Ectodermal cell (in vitro differentiated cells): ENCODE measurements at regions not wholly inside any gene's neighbourhood (a gene's known extent, or its start where the extent isn't known, plus 50 kb on each side); places are given as distances from the start of the nearest gene placed in this dataset.

Source experiments
- H3K27ac ChIP-seq: 2 replicates; pipeline ENCODE4 v1.7.0; 2013; ENCODE audit warnings: mild to moderate bottlenecking, low read depth, low read length; ENCODE audit not compliant: insufficient read depth, poor library complexity, severe bottlenecking
- H3K27me3 ChIP-seq: 2 replicates; pipeline ENCODE4 v1.7.0; 2013; ENCODE audit warnings: mild to moderate bottlenecking, low read length; ENCODE audit not compliant: insufficient read depth, control insufficient read depth, poor library complexity, severe bottlenecking
- H3K36me3 ChIP-seq: one replicate; pipeline ENCODE4 v1.7.0; 2013; ENCODE audit warnings: low read length; ENCODE audit not compliant: control insufficient read depth, insufficient read depth
- H3K4me1 ChIP-seq: one replicate; pipeline ENCODE4 v1.7.0; 2013; ENCODE audit warnings: low read length; ENCODE audit not compliant: control insufficient read depth, insufficient read depth
- H3K4me3 ChIP-seq: 2 replicates; pipeline ENCODE4 v1.7.0; 2013; ENCODE audit warnings: low read depth, low read length, control low read depth; ENCODE audit not compliant: insufficient read depth
- H3K9me3 ChIP-seq: 2 replicates; pipeline ENCODE4 v1.7.0; 2013; ENCODE audit warnings: mild to moderate bottlenecking, low read length, moderate library complexity; ENCODE audit not compliant: control insufficient read depth
- WGBS, 2 experiments: methylation state at CpG; one replicate each; pipeline ENCODE4 v1.1.7; 2013; ENCODE audit warnings: missing lambda C conversion rate in 2 of 2; 5-methylcytosine and 5-hydroxymethylcytosine counted together

DNA sequence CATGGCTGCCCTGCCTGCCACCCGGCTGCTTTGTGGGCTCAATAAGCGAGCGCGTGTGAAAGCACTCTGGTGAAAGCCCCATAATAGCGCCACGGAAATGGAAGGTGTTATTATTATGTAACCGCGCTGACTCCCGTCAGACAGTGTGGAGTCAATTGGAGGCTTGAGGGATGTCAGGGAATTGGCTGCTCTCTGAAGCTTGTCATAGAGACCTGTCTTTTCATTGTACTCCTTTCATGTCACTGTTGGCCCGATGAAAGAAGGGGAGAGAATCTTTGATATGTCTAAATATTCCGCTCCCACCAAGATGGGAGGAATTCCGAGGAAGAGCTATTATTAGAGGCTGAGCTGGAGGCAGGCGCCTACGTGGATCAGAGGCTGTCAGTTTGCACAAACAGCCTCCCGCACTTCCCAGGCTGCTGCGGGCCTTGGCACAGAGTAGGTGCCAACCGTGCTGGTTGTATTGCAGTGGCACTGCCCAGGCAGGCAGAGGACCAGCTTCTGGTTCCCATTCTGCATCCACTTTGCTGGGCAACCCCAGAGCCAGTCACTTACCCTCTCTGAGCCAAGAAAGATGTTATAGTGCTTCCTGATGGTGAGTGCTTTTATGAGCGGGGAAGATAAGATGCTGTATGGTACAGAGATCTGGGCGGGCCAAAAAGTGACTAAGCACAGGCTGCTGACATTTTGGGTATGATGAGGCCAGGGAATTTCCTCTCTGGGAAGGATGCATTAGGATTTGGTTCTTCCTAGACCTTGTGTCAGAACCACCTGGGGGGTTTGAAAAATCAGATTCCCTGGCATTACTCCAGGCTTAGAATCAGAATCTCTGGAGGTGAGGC, 151.4 kb downstream of the RPS24 start:
- Histone ChIP-seq H3K36me3 (no peaks in the 10 kb centered on the region), H3K4me1 (peaks cover 5% of the 10 kb centered on the region), H3K27ac (no peak overlapping the region), H3K27me3 (no peaks in the 10 kb centered on the region), H3K9me3 (no peaks in the 10 kb centered on the region), H3K4me3 (no peak overlapping the region)
- WGBS, 2 experiments = 95 to 96% methylated on average over 19 of the region's 19 CpGs

DNA sequence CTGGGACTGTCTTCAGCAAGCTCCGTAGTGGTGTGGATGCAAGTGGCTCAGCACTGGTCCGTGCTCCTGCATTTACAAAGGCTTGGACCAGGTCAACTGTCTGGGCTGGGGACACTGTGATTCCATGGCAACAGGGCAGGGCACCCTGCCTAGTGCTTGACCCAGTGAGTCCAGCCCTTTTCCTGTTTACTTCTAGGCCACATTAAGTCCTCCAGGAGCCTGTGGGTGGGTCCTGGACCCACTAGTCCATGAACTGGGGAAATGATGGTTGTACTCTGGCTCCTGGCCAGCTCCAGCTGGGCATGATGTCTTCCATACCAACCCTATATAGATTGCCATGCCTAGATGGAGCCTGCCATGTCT, 152.0 kb downstream of the RPS24 start:
- Histone ChIP-seq H3K36me3 (no peaks in the 10 kb centered on the region), H3K4me1 (no peaks in the 10 kb centered on the region), H3K4me3 (no peak overlapping the region), H3K27me3 (no peaks in the 10 kb centered on the region), H3K27ac (no peak overlapping the region), H3K9me3 (no peaks in the 10 kb centered on the region)
- 90 to 93% methylated on average over 2 of the region's 2 CpGs for WGBS, 2 experiments

- no peaks in the 10 kb centered on the region for H3K27me3 ChIP-seq
- WGBS, 2 experiments = 83 to 85% methylated on average over 3 of the region's 3 CpGs
- H3K4me3 ChIP-seq = no peak overlapping the region
- no peaks in the 10 kb centered on the region for H3K4me1 ChIP-seq
- no peaks in the 10 kb centered on the region for H3K36me3 ChIP-seq
- no peak overlapping the region for H3K27ac ChIP-seq
- no peaks in the 10 kb centered on the region for H3K9me3 ChIP-seq
Measured at GRCh38 chr10:78186572-78186971, 152.9 kb downstream of the RPS24 start.

- Histone ChIP-seq H3K4me3 (no peak overlapping the region), H3K9me3 (no peaks in the 10 kb centered on the region), H3K27me3 (no peaks in the 10 kb centered on the region), H3K36me3 (no peaks in the 10 kb centered on the region), H3K27ac (no peak overlapping the region), H3K4me1 (no peaks in the 10 kb centered on the region)
- 91 to 92% methylated on average over 2 of the region's 2 CpGs for WGBS, 2 experiments
Measured at GRCh38 chr10:78187371-78187770, 153.7 kb downstream of the RPS24 start.

DNA sequence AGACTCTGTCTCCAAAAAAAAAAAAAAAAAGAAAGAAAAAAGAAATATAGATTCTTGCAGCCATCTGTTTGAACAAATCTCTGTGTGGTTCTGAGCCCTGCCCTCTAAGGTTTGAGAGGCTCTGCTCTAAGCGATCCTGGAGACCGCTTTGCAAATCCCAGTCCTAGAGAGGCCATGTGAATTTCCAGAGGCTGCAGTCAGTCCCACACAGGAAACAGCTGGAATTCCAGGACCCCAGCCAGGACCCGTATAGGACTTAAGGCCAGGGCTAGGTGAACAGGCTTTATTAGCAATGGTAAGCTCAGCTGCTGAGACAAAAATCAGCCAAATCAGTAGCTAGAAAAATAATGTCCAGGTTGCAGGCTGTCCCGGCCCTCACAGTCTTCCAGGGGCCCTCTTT, 154.8 kb downstream of the RPS24 start:
- 85 to 93% methylated on average over 4 of the region's 4 CpGs for WGBS, 2 experiments
- no peaks in the 10 kb centered on the region for H3K36me3 ChIP-seq
- no peaks in the 10 kb centered on the region for H3K9me3 ChIP-seq
- H3K27me3 ChIP-seq = no peaks in the 10 kb centered on the region
- no peak overlapping the region for H3K4me3 ChIP-seq
- no peaks in the 10 kb centered on the region for H3K4me1 ChIP-seq
- H3K27ac ChIP-seq = no peak overlapping the region

DNA sequence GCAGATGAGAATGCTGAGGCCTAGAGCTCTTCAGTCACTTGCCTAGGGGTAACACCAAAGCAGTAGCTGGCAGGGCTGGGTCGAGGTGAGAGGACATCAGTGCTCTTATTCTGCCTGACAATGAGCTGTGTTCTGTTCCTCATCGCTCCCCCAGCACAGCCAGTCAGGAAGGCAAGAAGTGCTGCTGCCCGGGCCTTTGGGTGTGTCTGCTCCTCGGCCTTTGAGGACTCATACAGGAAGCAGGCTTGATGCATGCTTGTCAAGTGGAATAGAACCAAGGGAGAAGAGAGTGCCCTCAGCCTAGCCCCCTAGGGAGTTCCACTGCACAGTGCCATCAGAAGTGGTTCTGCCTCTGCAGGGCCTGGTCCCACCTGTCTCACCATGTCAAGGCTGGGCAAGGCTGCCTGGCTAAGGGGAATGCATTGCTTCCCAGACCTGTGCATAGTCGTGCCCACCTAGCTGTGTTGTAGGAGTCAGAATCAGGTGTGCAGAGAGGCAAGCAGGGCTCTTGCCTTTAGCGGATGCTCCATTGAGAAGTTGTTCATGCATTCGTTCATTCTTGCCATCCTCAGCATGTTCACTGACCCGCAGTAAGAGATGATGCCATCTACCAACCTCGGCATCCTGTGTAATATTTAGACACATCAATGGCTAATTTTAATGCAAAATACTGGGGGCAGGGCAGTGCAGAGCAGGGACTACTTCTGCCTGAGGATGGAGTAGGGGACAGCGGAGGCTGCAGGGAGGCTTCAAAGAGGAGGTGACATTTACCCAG, 156.6 kb downstream of the RPS24 start:
- Histone ChIP-seq H3K27ac (no peak overlapping the region), H3K4me3 (no peak overlapping the region), H3K4me1 (peaks cover 2% of the 10 kb centered on the region), H3K36me3 (no peaks in the 10 kb centered on the region), H3K27me3 (no peaks in the 10 kb centered on the region), H3K9me3 (no peaks in the 10 kb centered on the region)
- 91% methylated on average over 10 of the region's 10 CpGs for WGBS, 2 experiments

GRCh38 chr10:78191301-78191700, 157.6 kb downstream of the RPS24 start:
- Histone ChIP-seq H3K9me3 (no peaks in the 10 kb centered on the region), H3K36me3 (no peaks in the 10 kb centered on the region), H3K4me1 (peaks cover 3% of the 10 kb centered on the region), H3K27me3 (no peaks in the 10 kb centered on the region), H3K27ac (no peak overlapping the region), H3K4me3 (no peak overlapping the region)
- WGBS, 2 experiments = 92 to 96% methylated on average over 3 of the region's 3 CpGs

- Histone ChIP-seq H3K36me3 (no peaks in the 10 kb centered on the region), H3K4me1 (peaks cover 3% of the 10 kb centered on the region), H3K4me3 (no peak overlapping the region), H3K27ac (no peak overlapping the region), H3K9me3 (no peaks in the 10 kb centered on the region), H3K27me3 (no peaks in the 10 kb centered on the region)
- 96 to 100% methylated on average over 1 of the region's 1 CpG for WGBS, 2 experiments
Measured at GRCh38 chr10:78193189-78193588, 159.5 kb downstream of the RPS24 start.

GRCh38 chr10:78194050-78194449, 160.4 kb downstream of the RPS24 start:
- Histone ChIP-seq H3K9me3 (no peaks in the 10 kb centered on the region), H3K27ac (no peak overlapping the region), H3K4me3 (no peak overlapping the region), H3K27me3 (no peaks in the 10 kb centered on the region), H3K4me1 (peaks cover 3% of the 10 kb centered on the region), H3K36me3 (no peaks in the 10 kb centered on the region)
- 91 to 92% methylated on average over 4 of the region's 4 CpGs for WGBS, 2 experiments

GRCh38 chr10:78194539-78195402, 161.1 kb downstream of the RPS24 start:
- Histone ChIP-seq H3K9me3 (no peaks in the 10 kb centered on the region), H3K27me3 (no peaks in the 10 kb centered on the region), H3K4me1 (peaks cover 3% of the 10 kb centered on the region), H3K27ac (no peak overlapping the region), H3K4me3 (no peak overlapping the region), H3K36me3 (no peaks in the 10 kb centered on the region)
- WGBS, 2 experiments = 60 to 68% methylated on average over 10 of the region's 10 CpGs
